HEK293T (cell line): ENCODE measurements at regions not wholly inside any gene's neighbourhood (a gene's known extent, or its start where the extent isn't known, plus 50 kb on each side); places are given as distances from the start of the nearest gene placed in this dataset.

Source experiments
- CTCF ChIA-PET: fragments of 350-600 bp; formaldehyde crosslinking; extraction: SDS; loops from one replicate; lab custom pipeline; 2021; ENCODE audit warnings: antibody characterized with exemption, inconsistent platforms; lab: Yijun Ruan, JAX
- POLR2A ChIA-PET: fragments of 350-600 bp; formaldehyde crosslinking; extraction: SDS; loops from one replicate; lab custom pipeline; 2020; ENCODE audit warnings: antibody characterized with exemption, inconsistent platforms; lab: Yijun Ruan, JAX
- DNase-seq: peaks from one replicate; pipeline ENCODE4 v3.0.0; 2012; ENCODE audit warnings: mixed read lengths; ENCODE audit errors: extremely low spot score
- ARNT ChIP-seq: fragments of 450-650 bp; IDR thresholded peaks from 2 replicates; pipeline ENCODE4 v1.6.1; 2017; ENCODE audit warnings: mild to moderate bottlenecking
- BHLHE40 ChIP-seq: fragments of 450-650 bp; IDR thresholded peaks from 2 replicates; pipeline ENCODE4 v1.6.1; 2016; ENCODE audit warnings: mild to moderate bottlenecking, moderate library complexity, borderline replicate concordance
- CTBP1 ChIP-seq: fragments of 450-650 bp; IDR thresholded peaks from 2 replicates; pipeline ENCODE4 v1.6.1; 2016; ENCODE audit warnings: borderline replicate concordance
- ELF4 ChIP-seq: fragments of 450-650 bp; IDR thresholded peaks from 2 replicates; pipeline ENCODE4 v1.6.1; 2017; ENCODE audit warnings: antibody characterized with exemption
- FOXA1 ChIP-seq: fragments of 450-650 bp; IDR thresholded peaks from 2 replicates; pipeline ENCODE4 v1.6.1; 2016; ENCODE audit warnings: mild to moderate bottlenecking
- FOXK2 ChIP-seq: fragments of 450-650 bp; IDR thresholded peaks from 2 replicates; pipeline ENCODE4 v1.6.1; 2016; ENCODE audit warnings: mild to moderate bottlenecking
- FOXM1 ChIP-seq: fragments of 450-650 bp; IDR thresholded peaks from 2 replicates; pipeline ENCODE4 v1.6.1; 2017; ENCODE audit warnings: mild to moderate bottlenecking, borderline replicate concordance
- HDGF ChIP-seq: fragments of 450-650 bp; IDR thresholded peaks from 2 replicates; pipeline ENCODE4 v1.6.1; 2017; ENCODE audit warnings: antibody characterized with exemption, borderline replicate concordance
- L3MBTL2 ChIP-seq: fragments of 450-650 bp; conservative IDR thresholded peaks from 2 replicates; pipeline ENCODE4 v1.6.1; 2016; ENCODE audit warnings: mild to moderate bottlenecking
- LEF1 ChIP-seq: fragments of 450-650 bp; IDR thresholded peaks from 2 replicates; pipeline ENCODE4 v1.6.1; 2017; ENCODE audit warnings: mild to moderate bottlenecking, borderline replicate concordance
- NFRKB ChIP-seq: fragments of 450-650 bp; IDR thresholded peaks from 2 replicates; pipeline ENCODE4 v1.6.1; 2016; ENCODE audit warnings: mild to moderate bottlenecking, moderate library complexity
- SP1 ChIP-seq: fragments of 450-650 bp; IDR thresholded peaks from 2 replicates; pipeline ENCODE4 v1.6.1; 2017
- SUZ12 ChIP-seq: fragments of 450-650 bp; IDR thresholded peaks from 2 replicates; pipeline ENCODE4 v1.6.1; 2016; ENCODE audit warnings: mild to moderate bottlenecking
- TARDBP ChIP-seq: fragments of 450-650 bp; IDR thresholded peaks from 2 replicates; pipeline ENCODE4 v1.6.1; 2016
- ZNF384 ChIP-seq: fragments of 450-650 bp; IDR thresholded peaks from 2 replicates; pipeline ENCODE4 v1.6.1; 2016
- TF ChIP-seq, protein P1 (sequence below): fragments of 450-650 bp; IDR thresholded peaks from 2 replicates; pipeline ENCODE4 v1.6.1; 2016

DNA sequence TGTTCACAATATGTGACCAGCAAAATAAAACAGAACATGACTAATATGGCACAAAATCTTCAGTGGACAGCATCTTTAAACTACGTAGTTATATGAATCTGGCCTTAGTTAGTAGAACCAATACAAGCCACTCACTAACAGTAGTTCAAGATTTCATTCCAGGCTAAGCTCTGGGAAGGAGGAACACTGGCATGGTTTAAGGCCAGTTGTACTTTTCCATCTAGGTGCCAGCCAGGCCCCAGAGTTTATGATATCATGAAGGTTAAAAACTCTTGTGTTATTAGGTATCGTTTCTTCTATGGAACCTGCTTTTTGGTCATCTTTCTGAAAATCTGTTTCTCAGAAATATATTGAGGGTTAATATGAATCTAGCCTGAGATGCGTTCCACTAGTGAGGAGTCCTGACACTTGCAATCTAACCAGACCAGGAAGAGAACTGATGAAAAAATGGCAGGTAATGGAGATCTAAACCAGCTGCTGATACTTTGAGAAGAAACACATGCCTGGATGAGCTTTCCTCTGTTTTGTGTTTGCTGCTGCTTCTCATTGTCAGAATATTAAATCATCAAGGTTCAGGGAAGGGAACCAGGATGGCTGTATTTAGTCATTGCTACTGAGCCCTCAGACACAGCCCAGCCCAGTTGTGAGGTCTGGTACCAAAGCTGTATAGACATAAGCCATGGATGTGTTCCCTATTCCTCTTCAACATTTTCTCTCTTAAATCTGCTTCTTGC, 182.8 kb upstream of the SETBP1 start:
- no peak for TF ChIP-seq TARDBP
- no peak for TF ChIP-seq SUZ12
- TF ChIP-seq CTBP1 = no peak
- TF ChIP-seq ARNT = no peak
- no peak for TF ChIP-seq FOXA1
- no peak for TF ChIP-seq ZNF384
- no peak for TF ChIP-seq NFRKB
- no peak for TF ChIP-seq HDGF
- TF ChIP-seq FOXK2 = no peak
- TF ChIP-seq BHLHE40 = no peak
- no peak for TF ChIP-seq L3MBTL2
- no peak for DNase-seq
- ChIA-PET POLR2A (no interaction called here), CTCF (interaction anchor here (0.8 kb wide), 1 partner anchor 26 kb away, joined by 4 read pairs; no protein-coding TSS in a partner anchor)

GRCh38 chr18:44500808-44501610, 179.7 kb upstream of the SETBP1 start:
- CTCF ChIA-PET = no interaction called here
- no peak for TF ChIP-seq FOXK2
- TF ChIP-seq HDGF = no peak
- no peak for TF ChIP-seq L3MBTL2
- no peak for TF ChIP-seq SP1
- no peak for TF ChIP-seq ELF4
- TF ChIP-seq NFRKB = no peak
- no peak for TF ChIP-seq BHLHE40
- DNase-seq = no peak
- POLR2A ChIA-PET = no interaction called here

- ChIA-PET POLR2A (no interaction called here), CTCF (no interaction called here)
- no peak for DNase-seq
- no peak for TF ChIP-seq SUZ12
- TF ChIP-seq LEF1 = no peak
- TF ChIP-seq HDGF = no peak
- TF ChIP-seq ARNT = no peak
- no peak for TF ChIP-seq CTBP1
- TF ChIP-seq SP1 = no peak
These were observed 178.5 kb upstream of the SETBP1 start for GRCh38 chr18:44502221-44502620.

DNA sequence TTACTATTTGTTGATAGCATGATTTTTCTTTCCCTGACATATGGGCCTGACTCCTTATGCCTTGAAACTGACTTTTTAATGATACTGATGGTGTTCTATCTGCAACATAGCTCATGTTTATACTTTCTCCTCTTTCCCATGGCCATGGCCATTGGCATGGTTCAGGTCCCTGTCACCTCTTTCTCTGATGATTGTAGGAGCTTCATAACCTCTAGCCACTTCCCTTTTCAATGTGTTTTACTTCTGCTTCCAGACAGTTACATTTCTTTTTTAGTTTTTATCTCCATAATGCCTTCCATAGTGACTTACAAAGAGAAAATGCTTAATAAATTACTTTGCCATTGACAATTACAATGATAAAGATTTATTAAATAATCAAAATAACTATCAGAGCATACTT, 177.9 kb upstream of the SETBP1 start:
- ChIA-PET CTCF (no interaction called here), POLR2A (no interaction called here)
- TF ChIP-seq BHLHE40 (no peak), ZNF384 (no peak), SUZ12 (no peak), TARDBP (no peak)
- no peak for DNase-seq

DNA sequence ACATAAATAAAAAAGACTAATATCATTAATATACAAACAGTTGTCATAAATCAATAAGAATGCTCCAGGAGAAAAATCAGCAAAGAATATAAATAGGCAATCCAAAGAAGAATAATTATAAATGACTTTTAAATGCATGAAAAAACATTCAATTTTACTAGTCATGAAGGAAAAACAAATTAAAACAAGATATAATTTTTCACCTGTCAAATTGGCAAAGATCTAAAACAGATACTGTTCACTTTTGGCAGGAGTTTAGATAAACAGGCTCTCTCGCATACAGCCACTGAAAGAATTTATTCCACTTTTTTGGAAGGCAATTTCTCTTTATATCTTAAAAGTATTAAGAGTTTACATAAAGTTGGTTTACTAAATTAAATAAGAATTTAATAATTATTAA, 176.8 kb upstream of the SETBP1 start:
- ChIA-PET POLR2A (no interaction called here), CTCF (no interaction called here)
- DNase-seq = no peak
- no peak for TF ChIP-seq L3MBTL2
- TF ChIP-seq CTBP1 = no peak
- TF ChIP-seq ELF4 = no peak
- no peak for TF ChIP-seq NFRKB
- no peak for TF ChIP-seq SP1
- TF ChIP-seq FOXA1 = no peak
- TF ChIP-seq, protein P1, sequence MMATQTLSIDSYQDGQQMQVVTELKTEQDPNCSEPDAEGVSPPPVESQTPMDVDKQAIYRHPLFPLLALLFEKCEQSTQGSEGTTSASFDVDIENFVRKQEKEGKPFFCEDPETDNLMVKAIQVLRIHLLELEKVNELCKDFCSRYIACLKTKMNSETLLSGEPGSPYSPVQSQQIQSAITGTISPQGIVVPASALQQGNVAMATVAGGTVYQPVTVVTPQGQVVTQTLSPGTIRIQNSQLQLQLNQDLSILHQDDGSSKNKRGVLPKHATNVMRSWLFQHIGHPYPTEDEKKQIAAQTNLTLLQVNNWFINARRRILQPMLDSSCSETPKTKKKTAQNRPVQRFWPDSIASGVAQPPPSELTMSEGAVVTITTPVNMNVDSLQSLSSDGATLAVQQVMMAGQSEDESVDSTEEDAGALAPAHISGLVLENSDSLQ = no peak
- TF ChIP-seq BHLHE40 = no peak
- no peak for TF ChIP-seq SUZ12
- TF ChIP-seq FOXK2 = no peak
- TF ChIP-seq HDGF = no peak
- TF ChIP-seq TARDBP = no peak
- TF ChIP-seq FOXM1 = no peak

- TF ChIP-seq SUZ12 = no peak
- CTCF ChIA-PET = no interaction called here
- no peak for DNase-seq
- POLR2A ChIA-PET = no interaction called here
These were observed 172.9 kb upstream of the SETBP1 start for GRCh38 chr18:44507729-44508325.

GRCh38 chr18:44508474-44508873, 172.2 kb upstream of the SETBP1 start:
- CTCF ChIA-PET = no interaction called here
- TF ChIP-seq NFRKB (no peak), SP1 (no peak), HDGF (no peak), TARDBP (no peak), L3MBTL2 (no peak), FOXK2 (no peak), CTBP1 (no peak), BHLHE40 (no peak), ZNF384 (no peak), FOXA1 (no peak), LEF1 (no peak), ELF4 (no peak), FOXM1 (no peak), SUZ12 (no peak), ARNT (no peak)
- TF ChIP-seq, protein P1 = no peak
- DNase-seq = no peak
- POLR2A ChIA-PET = no interaction called here
